Activated CD8-positive, alpha-beta T cell treated with anti-CD3 and anti-CD28 coated beads for 36 hours (primary cell): ENCODE measurements at regions not wholly inside any gene's neighbourhood (a gene's known extent, or its start where the extent isn't known, plus 50 kb on each side); places are given as distances from the start of the nearest gene placed in this dataset.
"Not testable (repeated sequence)": the region's sequence is repeated elsewhere in the genome, so short reads cannot be mapped to it uniquely, and the experiment has no call there.

Experiments
- ATAC-seq: fragments of 200-7000 bp; cut with Tn5 transposase; one replicate; pipeline ENCODE4 v1.10.0; 2021; ENCODE audit warnings: mild to moderate bottlenecking, moderate library complexity
- CTCF ChIA-PET: fragments of 350-600 bp; sonication (Branson Sonifier 250); formaldehyde crosslinking; loops from one replicate; lab custom pipeline; 2021; ENCODE audit warnings: antibody characterized with exemption; lab: Charles Lee
- POLR2A ChIA-PET: fragments of 350-600 bp; sonication (Branson Sonifier 250); formaldehyde crosslinking; loops from one replicate; lab custom pipeline; 2021; ENCODE audit warnings: antibody characterized with exemption; lab: Charles Lee
- DNase-seq: peaks from one replicate; pipeline ENCODE4 v3.0.0-alpha.2; 2020
- H3K27ac Mint-ChIP-seq: one replicate; pipeline ENCODE4 v1.8.0; 2021; ENCODE audit warnings: mild to moderate bottlenecking, mixed read lengths
- H3K27me3 Mint-ChIP-seq: one replicate; pipeline ENCODE4 v1.8.0; 2021; ENCODE audit warnings: mixed read lengths
- H3K36me3 Mint-ChIP-seq: one replicate; pipeline ENCODE4 v1.8.0; 2021; ENCODE audit warnings: low read depth, mixed read lengths
- H3K4me1 Mint-ChIP-seq: one replicate; pipeline ENCODE4 v1.8.0; 2021; ENCODE audit warnings: low read depth, mixed read lengths
- H3K4me3 Mint-ChIP-seq: one replicate; pipeline ENCODE4 v1.8.0; 2021; ENCODE audit warnings: mild to moderate bottlenecking, moderate library complexity, mixed read lengths
- H3K9me3 Mint-ChIP-seq: one replicate; pipeline ENCODE4 v1.8.0; 2021; ENCODE audit warnings: mixed read lengths
- intact Hi-C: fragments of 100-400 bp; cut with micrococcal nuclease; formaldehyde crosslinking; loops from one replicate; pipeline ENCODE4 v1.10.0; 2022
- TF ChIP-seq, protein P1 (sequence below): fragments of 200-600 bp; IDR thresholded peaks from one replicate; pipeline ENCODE4 v1.8.0; 2022; ENCODE audit warnings: antibody characterized with exemption, mild to moderate bottlenecking

DNA sequence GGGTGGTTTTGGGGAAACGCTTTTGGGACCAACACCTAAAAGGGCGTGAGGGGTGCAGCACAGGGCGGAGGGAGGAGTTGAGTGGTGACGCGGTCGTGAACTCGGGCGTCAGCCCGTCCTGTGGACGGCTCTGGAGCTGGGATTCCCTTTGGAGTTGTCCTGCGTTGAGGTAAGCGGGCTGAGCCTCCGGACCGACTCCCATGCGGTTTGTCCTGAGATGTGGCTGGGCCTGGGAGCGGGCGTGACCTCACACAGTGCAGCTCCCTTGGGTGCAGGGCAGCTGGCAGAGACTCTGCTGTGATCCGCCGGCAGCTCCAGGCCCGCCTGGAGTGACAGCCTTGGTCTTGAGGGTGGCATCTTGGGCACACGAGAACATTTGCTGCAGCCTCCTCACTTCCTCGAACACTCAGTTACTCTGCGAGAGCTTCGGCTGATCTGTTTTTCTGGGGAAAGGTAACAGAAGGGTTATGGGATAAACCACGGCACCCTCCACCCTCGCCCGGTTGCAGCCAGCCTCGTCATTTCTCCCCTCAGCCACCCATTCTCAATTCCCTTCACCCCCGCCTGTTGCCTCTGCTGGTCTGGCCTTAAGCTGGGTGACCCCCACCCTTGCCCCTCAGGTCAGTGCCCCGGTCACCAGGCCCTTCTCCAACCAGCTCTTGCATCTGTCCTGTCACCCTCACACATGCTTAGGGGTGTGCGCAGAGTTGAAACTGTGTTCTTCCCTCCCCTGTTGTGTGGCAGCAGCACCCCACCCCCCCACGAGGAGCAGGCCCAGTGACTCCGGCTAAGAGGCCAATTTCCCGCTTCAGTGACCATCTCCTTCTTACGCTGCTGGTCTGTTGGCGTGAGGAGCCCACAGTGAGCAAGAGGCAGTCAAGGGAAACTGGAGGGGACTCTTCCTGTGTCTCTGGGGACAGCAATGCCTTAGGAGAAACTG is 94.2 kb upstream of the COL5A1 start:
- TF ChIP-seq, protein P1, sequence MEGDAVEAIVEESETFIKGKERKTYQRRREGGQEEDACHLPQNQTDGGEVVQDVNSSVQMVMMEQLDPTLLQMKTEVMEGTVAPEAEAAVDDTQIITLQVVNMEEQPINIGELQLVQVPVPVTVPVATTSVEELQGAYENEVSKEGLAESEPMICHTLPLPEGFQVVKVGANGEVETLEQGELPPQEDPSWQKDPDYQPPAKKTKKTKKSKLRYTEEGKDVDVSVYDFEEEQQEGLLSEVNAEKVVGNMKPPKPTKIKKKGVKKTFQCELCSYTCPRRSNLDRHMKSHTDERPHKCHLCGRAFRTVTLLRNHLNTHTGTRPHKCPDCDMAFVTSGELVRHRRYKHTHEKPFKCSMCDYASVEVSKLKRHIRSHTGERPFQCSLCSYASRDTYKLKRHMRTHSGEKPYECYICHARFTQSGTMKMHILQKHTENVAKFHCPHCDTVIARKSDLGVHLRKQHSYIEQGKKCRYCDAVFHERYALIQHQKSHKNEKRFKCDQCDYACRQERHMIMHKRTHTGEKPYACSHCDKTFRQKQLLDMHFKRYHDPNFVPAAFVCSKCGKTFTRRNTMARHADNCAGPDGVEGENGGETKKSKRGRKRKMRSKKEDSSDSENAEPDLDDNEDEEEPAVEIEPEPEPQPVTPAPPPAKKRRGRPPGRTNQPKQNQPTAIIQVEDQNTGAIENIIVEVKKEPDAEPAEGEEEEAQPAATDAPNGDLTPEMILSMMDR, result no peak
- intact Hi-C loops, result no loop called here
- Mint-ChIP-seq H3K4me1 (no peaks in the 10 kb centered on the region), H3K36me3 (no peaks in the 10 kb centered on the region), H3K4me3 (no peak overlapping the region), H3K9me3 (peaks cover 3% of the 10 kb centered on the region), H3K27me3 (peaks cover 6% of the 10 kb centered on the region), H3K27ac (no peak overlapping the region)
- ATAC-seq (no peak), DNase-seq (no peak)
- POLR2A ChIA-PET, result no interaction called here
- CTCF ChIA-PET, result no interaction called here

DNA sequence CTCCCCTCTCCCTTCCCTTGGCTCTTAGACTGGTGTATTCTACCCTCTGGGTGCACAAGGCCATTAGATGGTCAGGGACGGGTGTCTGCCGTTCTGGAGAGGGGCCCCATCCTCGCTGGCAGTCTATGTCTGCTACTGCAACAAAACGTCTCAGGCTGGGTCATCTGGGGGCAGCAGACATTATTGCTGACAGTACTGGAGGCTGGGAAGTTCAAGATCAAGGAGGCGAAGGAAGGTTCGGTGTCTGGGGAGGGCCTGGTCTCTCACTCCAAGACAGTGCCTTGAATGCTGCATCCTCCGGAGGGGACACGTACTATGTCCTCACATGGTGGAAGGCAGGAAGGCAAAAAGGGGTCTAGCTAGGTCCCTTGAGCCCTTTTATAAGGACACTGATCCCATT is 93.4 kb upstream of the COL5A1 start:
- TF ChIP-seq, protein P1, result no peak
- ATAC-seq (no peak), DNase-seq (no peak)
- H3K27ac Mint-ChIP-seq, result no peak overlapping the region
- ChIA-PET CTCF (no interaction called here), POLR2A (no interaction called here)
- peaks cover 6% of the 10 kb centered on the region for H3K27me3 Mint-ChIP-seq
- H3K4me3 Mint-ChIP-seq, result no peak overlapping the region
- peaks cover 3% of the 10 kb centered on the region for H3K9me3 Mint-ChIP-seq
- no peaks in the 10 kb centered on the region for H3K36me3 Mint-ChIP-seq
- intact Hi-C loops, result no loop called here
- H3K4me1 Mint-ChIP-seq, result no peaks in the 10 kb centered on the region

DNA sequence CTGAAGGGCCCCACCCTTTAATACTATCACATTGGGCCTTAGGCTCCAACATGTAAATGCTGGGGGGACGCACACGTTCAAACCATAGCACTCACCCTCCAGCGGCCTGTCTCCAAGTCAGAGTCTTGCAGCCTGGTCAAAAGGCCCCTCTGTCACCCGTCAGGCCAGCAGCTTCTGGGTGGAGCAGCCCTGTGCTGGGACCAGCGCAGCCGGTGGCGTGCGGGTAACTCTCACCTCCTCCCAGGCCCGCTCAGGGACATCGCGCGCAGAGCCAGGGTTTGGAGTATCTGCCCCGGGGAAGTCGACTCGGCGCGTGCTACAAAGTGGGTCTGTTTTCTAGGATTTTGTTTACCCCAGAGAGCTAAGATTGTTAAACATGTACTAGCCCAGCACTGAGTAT is 93.0 kb upstream of the COL5A1 start:
- POLR2A ChIA-PET, result no interaction called here
- Mint-ChIP-seq H3K27me3 (peaks cover 6% of the 10 kb centered on the region), H3K27ac (no peak overlapping the region), H3K36me3 (no peaks in the 10 kb centered on the region), H3K9me3 (peaks cover 3% of the 10 kb centered on the region), H3K4me1 (no peaks in the 10 kb centered on the region), H3K4me3 (no peak overlapping the region)
- TF ChIP-seq, protein P1, result no peak
- CTCF ChIA-PET, result no interaction called here
- intact Hi-C loops, result no loop called here
- ATAC-seq (no peak), DNase-seq (no peak)

DNA sequence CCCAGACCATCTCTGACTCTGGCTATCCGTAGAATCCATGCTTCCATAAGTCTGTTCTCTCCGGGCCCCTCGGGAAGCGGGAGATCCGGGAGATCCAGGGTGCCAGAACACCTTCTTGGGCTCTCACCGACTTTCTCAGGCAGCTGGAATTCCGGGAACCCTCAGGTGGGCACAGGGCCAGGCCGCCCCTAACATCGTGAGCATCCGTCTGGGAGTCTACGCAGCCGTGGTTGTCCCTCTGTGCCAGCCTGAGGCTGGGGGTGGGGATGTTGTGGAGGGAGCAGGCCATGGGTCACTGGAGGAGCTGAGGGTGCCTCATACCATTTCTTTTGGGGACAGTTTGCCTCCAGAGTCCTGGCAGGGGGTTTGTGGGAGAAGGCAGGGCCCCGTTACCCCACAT is 92.3 kb upstream of the COL5A1 start:
- POLR2A ChIA-PET, result no interaction called here
- intact Hi-C loops, result no loop called here
- H3K27ac Mint-ChIP-seq, result no peak overlapping the region
- CTCF ChIA-PET, result no interaction called here
- TF ChIP-seq, protein P1, result no peak
- no peaks in the 10 kb centered on the region for H3K36me3 Mint-ChIP-seq
- ATAC-seq (no peak), DNase-seq (no peak)
- H3K9me3 Mint-ChIP-seq, result peaks cover 3% of the 10 kb centered on the region
- no peaks in the 10 kb centered on the region for H3K4me1 Mint-ChIP-seq
- H3K27me3 Mint-ChIP-seq, result peaks cover 6% of the 10 kb centered on the region
- no peak overlapping the region for H3K4me3 Mint-ChIP-seq

DNA sequence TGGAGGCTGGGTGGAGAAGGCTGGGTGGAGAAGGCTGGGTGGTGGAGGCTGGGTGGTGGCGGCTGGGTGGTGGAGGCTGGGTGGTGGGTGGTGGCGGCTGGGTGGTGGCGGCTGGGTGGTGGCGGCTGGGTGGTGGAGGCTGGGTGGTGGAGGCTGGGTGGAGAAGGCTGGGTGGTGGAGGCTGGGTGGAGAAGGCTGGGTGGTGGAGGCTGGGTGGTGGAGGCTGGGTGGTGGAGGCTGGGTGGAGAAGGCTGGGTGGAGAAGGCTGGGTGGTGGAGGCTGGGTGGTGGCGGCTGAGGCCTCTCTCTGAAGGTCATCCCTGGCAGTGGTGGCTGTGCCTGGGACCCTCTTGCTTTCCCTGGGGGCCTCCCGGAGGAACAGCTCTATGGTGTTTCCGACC is 91.5 kb upstream of the COL5A1 start:
- H3K4me1 Mint-ChIP-seq, intact Hi-C loops, POLR2A ChIA-PET, DNase-seq, H3K27me3 Mint-ChIP-seq, CTCF ChIA-PET, H3K4me3 Mint-ChIP-seq, H3K9me3 Mint-ChIP-seq, H3K36me3 Mint-ChIP-seq, ATAC-seq, H3K27ac Mint-ChIP-seq: not testable (repeated sequence)
